ENCODE measurements at regions not wholly inside any gene's neighbourhood (a gene's known extent, or its start where the extent isn't known, plus 50 kb on each side); places are given as distances from the start of the nearest gene placed in this dataset.

DNA sequence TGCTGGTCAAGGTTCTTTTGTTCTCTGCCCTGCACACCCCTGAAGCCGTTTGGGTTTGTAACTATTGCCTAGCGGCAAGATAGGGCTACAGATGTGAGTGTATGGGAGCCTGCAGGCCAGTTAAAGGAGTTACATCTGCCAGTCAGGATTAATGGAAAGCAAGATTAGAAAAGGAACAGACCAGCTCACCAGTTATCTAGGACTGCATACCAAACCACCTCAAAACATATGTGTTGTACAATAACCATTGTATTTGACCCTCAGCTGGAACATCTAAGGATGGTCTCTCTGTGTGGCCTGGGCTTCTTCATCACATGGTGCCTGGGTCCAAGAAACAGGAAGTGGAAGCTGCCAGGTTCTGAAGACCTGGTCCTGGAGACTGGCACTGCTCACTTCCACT lies 52.5 kb upstream of the FBXO28 start:
- dilution Hi-C loops (cut with MboI; ENCODE audit: extremely low pct_ligation_motif_present, low sequenced_read_pairs), result no loop called here
- peaks cover 2% of the 10 kb centered on the region for H3K9me3 ChIP-seq (replicated peaks; ENCODE audit: control insufficient read depth, insufficient read depth, low read length)
- ChIA-PET POLR2A (no interaction called here), CTCF (interaction anchor here (6.1 kb wide), 1 partner anchor 10 kb away, joined by 45 read pairs; no protein-coding TSS in a partner anchor)
- intact Hi-C loops (cut with micrococcal nuclease), result no loop called here
- no peak overlapping the region for H3K4me3 ChIP-seq (replicated peaks in 1 of 3; ENCODE audit: insufficient read depth in 1 of 3, low read depth in 1 of 3, low read length in 3 of 3)
- TF ChIP-seq POLR2AphosphoS5 (IDR thresholded peaks at IDR 0.05; ENCODE audit: insufficient read depth, low read depth, low read length), result no peak
- H3K9ac ChIP-seq (replicated peaks; ENCODE audit: extremely low read depth, insufficient read depth, low read length), result no peak overlapping the region
- H3K4me1 ChIP-seq (ENCODE audit: control insufficient read depth, extremely low read depth, insufficient read depth, low read length), result peaks cover 25% of the 10 kb centered on the region
- H3K9me1 ChIP-seq (replicated peaks; ENCODE audit: control insufficient read depth, extremely low read depth, insufficient read depth, low read length), result no peaks in the 10 kb centered on the region
- H3K36me3 ChIP-seq (ENCODE audit: control insufficient read depth in 2 of 2, extremely low read depth in 1 of 2, insufficient read depth in 2 of 2, low read length in 2 of 2), result no peaks in the 10 kb centered on the region
- no peaks in the 10 kb centered on the region for H4K20me1 ChIP-seq (replicated peaks; ENCODE audit: control insufficient read depth, extremely low read depth, insufficient read depth, low read length)
- DNase-seq (ENCODE audit: low read depth, low spot score), result no peak
- no peak for FAIRE-seq
- no peak overlapping the region for H2AFZ ChIP-seq (ENCODE audit: low read depth, low read length)
- no peak overlapping the region for H3K27ac ChIP-seq (ENCODE audit: insufficient read depth, low read depth, low read length)
- H3K79me2 ChIP-seq (ENCODE audit: control insufficient read depth, insufficient read depth, low read length), result no peaks in the 10 kb centered on the region
- no TSS peak for BruUV-seq (replicated peaks)
- no peak overlapping the region for H3K4me2 ChIP-seq (ENCODE audit: insufficient read depth, low read length)
- no peaks in the 10 kb centered on the region for H3K27me3 ChIP-seq (ENCODE audit: control insufficient read depth in 2 of 2, insufficient read depth in 2 of 2, low read length in 2 of 2)

DNA sequence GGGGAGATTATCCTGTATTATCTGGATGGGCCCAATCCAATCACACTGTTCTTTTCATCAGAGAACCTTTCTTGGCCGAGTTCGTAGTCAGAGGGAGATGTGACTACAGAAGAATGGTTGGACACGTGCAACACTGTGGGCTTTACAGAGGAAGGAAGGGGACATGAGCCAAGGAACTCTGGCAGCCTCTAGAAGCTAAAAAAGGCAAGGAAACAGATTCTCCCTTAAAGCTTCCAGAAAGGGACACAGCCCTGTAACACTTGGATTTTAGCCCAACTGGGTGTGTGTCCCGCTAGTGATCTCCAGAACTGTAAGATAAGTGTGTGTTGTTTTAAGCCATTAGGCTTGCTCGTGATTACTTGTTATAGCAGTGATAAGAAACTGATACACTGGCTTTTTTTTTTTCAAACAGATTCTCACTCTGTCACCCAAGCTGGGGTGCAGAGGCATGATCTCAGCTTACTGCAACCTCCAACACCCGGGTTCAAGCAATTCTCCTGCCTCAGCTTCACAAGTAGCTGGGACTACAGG lies 53.9 kb upstream of the FBXO28 start:
- no peak overlapping the region for H3K9ac ChIP-seq (replicated peaks; ENCODE audit: extremely low read depth, insufficient read depth, low read length)
- dilution Hi-C loops (cut with MboI; ENCODE audit: extremely low pct_ligation_motif_present, low sequenced_read_pairs) (no loop called here), intact Hi-C loops (cut with micrococcal nuclease) (no loop called here)
- no peak overlapping the region for H3K27ac ChIP-seq (ENCODE audit: insufficient read depth, low read depth, low read length)
- no peaks in the 10 kb centered on the region for H3K36me3 ChIP-seq (ENCODE audit: control insufficient read depth in 2 of 2, extremely low read depth in 1 of 2, insufficient read depth in 2 of 2, low read length in 2 of 2)
- no peak overlapping the region for H3K4me3 ChIP-seq (replicated peaks in 1 of 3; ENCODE audit: insufficient read depth in 1 of 3, low read depth in 1 of 3, low read length in 3 of 3)
- DNase-seq (ENCODE audit: low read depth, low spot score) (no peak), FAIRE-seq (no peak)
- no peaks in the 10 kb centered on the region for H3K27me3 ChIP-seq (ENCODE audit: control insufficient read depth in 2 of 2, insufficient read depth in 2 of 2, low read length in 2 of 2)
- CTCF ChIA-PET, result interaction anchor here (6.1 kb wide), 1 partner anchor 9 kb away, joined by 45 read pairs; no protein-coding TSS in a partner anchor
- H2AFZ ChIP-seq (ENCODE audit: low read depth, low read length), result no peak overlapping the region
- H3K9me1 ChIP-seq (replicated peaks; ENCODE audit: control insufficient read depth, extremely low read depth, insufficient read depth, low read length), result no peaks in the 10 kb centered on the region
- peaks cover 2% of the 10 kb centered on the region for H3K9me3 ChIP-seq (replicated peaks; ENCODE audit: control insufficient read depth, insufficient read depth, low read length)
- POLR2A ChIA-PET, result no interaction called here
- no peaks in the 10 kb centered on the region for H4K20me1 ChIP-seq (replicated peaks; ENCODE audit: control insufficient read depth, extremely low read depth, insufficient read depth, low read length)
- no peak overlapping the region for H3K4me2 ChIP-seq (ENCODE audit: insufficient read depth, low read length)
- no TSS peak for BruUV-seq (replicated peaks)
- no peaks in the 10 kb centered on the region for H3K79me2 ChIP-seq (ENCODE audit: control insufficient read depth, insufficient read depth, low read length)
- no peak for TF ChIP-seq POLR2A (IDR thresholded peaks at IDR 0.05; ENCODE audit: low read depth, low read length)
- no peak for TF ChIP-seq JUN (IDR thresholded peaks at IDR 0.05; ENCODE audit: borderline replicate concordance, insufficient read depth, insufficient read length, low read depth)
- peaks cover 20% of the 10 kb centered on the region for H3K4me1 ChIP-seq (ENCODE audit: control insufficient read depth, extremely low read depth, insufficient read depth, low read length)
